ENCODE measurements at regions not wholly inside any gene's neighbourhood (a gene's known extent, or its start where the extent isn't known, plus 50 kb on each side); places are given as distances from the start of the nearest gene placed in this dataset.

DNA sequence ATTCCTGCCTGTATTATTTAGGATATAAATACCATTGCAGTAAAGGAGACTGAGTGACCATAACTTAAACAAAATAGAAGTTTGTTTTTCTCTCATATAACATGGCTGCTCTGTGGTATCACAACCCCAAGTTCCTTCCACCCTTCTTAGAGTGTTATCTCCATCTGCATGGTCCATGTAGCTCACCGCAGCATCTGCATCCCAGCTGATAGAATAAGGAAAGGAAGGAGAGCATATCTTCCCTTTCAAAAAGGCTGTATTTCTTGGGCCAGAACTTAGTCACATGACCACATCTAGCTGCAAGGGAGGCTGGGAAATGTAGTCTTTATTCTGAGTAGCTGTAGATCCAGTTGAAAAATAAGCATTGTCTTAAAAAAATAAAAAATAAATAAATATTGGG is 184.8 kb upstream of the NUDT4 start:
- TF ChIP-seq, protein P1, sequence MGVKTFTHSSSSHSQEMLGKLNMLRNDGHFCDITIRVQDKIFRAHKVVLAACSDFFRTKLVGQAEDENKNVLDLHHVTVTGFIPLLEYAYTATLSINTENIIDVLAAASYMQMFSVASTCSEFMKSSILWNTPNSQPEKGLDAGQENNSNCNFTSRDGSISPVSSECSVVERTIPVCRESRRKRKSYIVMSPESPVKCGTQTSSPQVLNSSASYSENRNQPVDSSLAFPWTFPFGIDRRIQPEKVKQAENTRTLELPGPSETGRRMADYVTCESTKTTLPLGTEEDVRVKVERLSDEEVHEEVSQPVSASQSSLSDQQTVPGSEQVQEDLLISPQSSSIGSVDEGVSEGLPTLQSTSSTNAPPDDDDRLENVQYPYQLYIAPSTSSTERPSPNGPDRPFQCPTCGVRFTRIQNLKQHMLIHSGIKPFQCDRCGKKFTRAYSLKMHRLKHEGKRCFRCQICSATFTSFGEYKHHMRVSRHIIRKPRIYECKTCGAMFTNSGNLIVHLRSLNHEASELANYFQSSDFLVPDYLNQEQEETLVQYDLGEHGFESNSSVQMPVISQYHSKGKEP (tag by site-specific recombination; IDR thresholded peaks at IDR 0.05), result no peak
- TF ChIP-seq, protein P2, sequence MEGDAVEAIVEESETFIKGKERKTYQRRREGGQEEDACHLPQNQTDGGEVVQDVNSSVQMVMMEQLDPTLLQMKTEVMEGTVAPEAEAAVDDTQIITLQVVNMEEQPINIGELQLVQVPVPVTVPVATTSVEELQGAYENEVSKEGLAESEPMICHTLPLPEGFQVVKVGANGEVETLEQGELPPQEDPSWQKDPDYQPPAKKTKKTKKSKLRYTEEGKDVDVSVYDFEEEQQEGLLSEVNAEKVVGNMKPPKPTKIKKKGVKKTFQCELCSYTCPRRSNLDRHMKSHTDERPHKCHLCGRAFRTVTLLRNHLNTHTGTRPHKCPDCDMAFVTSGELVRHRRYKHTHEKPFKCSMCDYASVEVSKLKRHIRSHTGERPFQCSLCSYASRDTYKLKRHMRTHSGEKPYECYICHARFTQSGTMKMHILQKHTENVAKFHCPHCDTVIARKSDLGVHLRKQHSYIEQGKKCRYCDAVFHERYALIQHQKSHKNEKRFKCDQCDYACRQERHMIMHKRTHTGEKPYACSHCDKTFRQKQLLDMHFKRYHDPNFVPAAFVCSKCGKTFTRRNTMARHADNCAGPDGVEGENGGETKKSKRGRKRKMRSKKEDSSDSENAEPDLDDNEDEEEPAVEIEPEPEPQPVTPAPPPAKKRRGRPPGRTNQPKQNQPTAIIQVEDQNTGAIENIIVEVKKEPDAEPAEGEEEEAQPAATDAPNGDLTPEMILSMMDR (tag by site-specific recombination; IDR thresholded peaks at IDR 0.05), result no peak
- TF ChIP-seq REST (tag by site-specific recombination; IDR thresholded peaks at IDR 0.05), result no peak

All from HEK293 (cell line).